WI38 (cell line): ENCODE measurements at regions not wholly inside any gene's neighbourhood (a gene's known extent, or its start where the extent isn't known, plus 50 kb on each side); places are given as distances from the start of the nearest gene placed in this dataset.
"Not testable (repeated sequence)": the region's sequence is repeated elsewhere in the genome, so short reads cannot be mapped to it uniquely, and the experiment has no call there.

ENCODE experiments used
- H3K4me3 ChIP-seq: 2 replicates; pipeline ENCODE4 v1.5.1; 2011; ENCODE audit warnings: low read depth, mild to moderate bottlenecking, control low read depth, low read length
- CTCF ChIP-seq: IDR thresholded peaks from 2 replicates; pipeline ENCODE4 v1.5.1; 2012; ENCODE audit warnings: low read depth, mild to moderate bottlenecking, control low read depth, low read length

- no peak for TF ChIP-seq CTCF
- no peak overlapping the region for H3K4me3 ChIP-seq
Observed at GRCh38 chr20:11178946-11179654, 505.3 kb upstream of the JAG1 start.

- no peak overlapping the region for H3K4me3 ChIP-seq
- TF ChIP-seq CTCF, result no peak
Observed at GRCh38 chr20:11180186-11180585, 506.4 kb upstream of the JAG1 start.

- not testable (repeated sequence) for H3K4me3 ChIP-seq
Observed at GRCh38 chr20:11181129-11181528, 507.3 kb upstream of the JAG1 start.

- no peak for TF ChIP-seq CTCF
- H3K4me3 ChIP-seq, result no peak overlapping the region
Observed at GRCh38 chr20:11181966-11182365, 508.2 kb upstream of the JAG1 start.

- H3K4me3 ChIP-seq, result no peak overlapping the region
- TF ChIP-seq CTCF, result no peak
Observed at GRCh38 chr20:11182720-11183119, 508.9 kb upstream of the JAG1 start.

GRCh38 chr20:11186301-11187008 is 512.7 kb upstream of the JAG1 start:
- no peak overlapping the region for H3K4me3 ChIP-seq
- no peak for TF ChIP-seq CTCF

GRCh38 chr20:11188843-11189603 is 515.2 kb upstream of the JAG1 start:
- TF ChIP-seq CTCF, result no peak
- H3K4me3 ChIP-seq, result no peak overlapping the region
